ENCODE measurements at regions not wholly inside any gene's neighbourhood (a gene's known extent, or its start where the extent isn't known, plus 50 kb on each side); places are given as distances from the start of the nearest gene placed in this dataset.

GRCh38 chr11:115585361-115586024 lies 81.3 kb upstream of the CADM1 start:
- Histone ChIP-seq H3K9me3 (ENCODE audit: control insufficient read depth in 5 of 5, low read length in 5 of 5) (peaks cover 0 to 12% (median 4%) of the 10 kb centered on the region in 5 donors), H3K4me3 (ENCODE audit: low read depth in 1 of 5, low read length in 5 of 5) (no peak overlapping the region), H3K27me3 (ENCODE audit: control insufficient read depth in 5 of 5, insufficient read depth in 4 of 5, low read length in 5 of 5) (no peaks in the 10 kb centered on the region), H3K4me1 (ENCODE audit: control insufficient read depth in 5 of 5, insufficient read depth in 5 of 5, low read length in 5 of 5) (peaks cover 3 to 13% (median 13%) of the 10 kb centered on the region in 5 donors), H3K9ac (ENCODE audit: low read length in 5 of 5) (no peak overlapping the region), H3K36me3 (ENCODE audit: control insufficient read depth in 5 of 5, insufficient read depth in 5 of 5, low read length in 5 of 5) (no peaks in the 10 kb centered on the region), H3K27ac (ENCODE audit: low read depth, low read length) (no peak overlapping the region)

GRCh38 chr11:115581871-115582639 lies 77.8 kb upstream of the CADM1 start:
- Histone ChIP-seq H3K4me1 (ENCODE audit: control insufficient read depth in 5 of 5, insufficient read depth in 5 of 5, low read length in 5 of 5) (peaks cover 3 to 13% (median 13%) of the 10 kb centered on the region in 5 donors), H3K9me3 (ENCODE audit: control insufficient read depth in 5 of 5, low read length in 5 of 5) (no peaks in the 10 kb centered on the region), H3K4me3 (ENCODE audit: low read depth in 1 of 5, low read length in 5 of 5) (no peak overlapping the region), H3K27ac (ENCODE audit: low read depth, low read length) (no peak overlapping the region), H3K9ac (ENCODE audit: low read length in 5 of 5) (no peak overlapping the region), H3K36me3 (ENCODE audit: control insufficient read depth in 5 of 5, insufficient read depth in 5 of 5, low read length in 5 of 5) (no peaks in the 10 kb centered on the region), H3K27me3 (ENCODE audit: control insufficient read depth in 5 of 5, insufficient read depth in 4 of 5, low read length in 5 of 5) (no peaks in the 10 kb centered on the region)

- no peaks in the 10 kb centered on the region for H3K27me3 ChIP-seq (ENCODE audit: control insufficient read depth in 5 of 5, insufficient read depth in 4 of 5, low read length in 5 of 5)
- H3K4me1 ChIP-seq (ENCODE audit: control insufficient read depth in 5 of 5, insufficient read depth in 5 of 5, low read length in 5 of 5), result peaks cover 3 to 13% (median 13%) of the 10 kb centered on the region in 5 donors
- no peak overlapping the region for H3K27ac ChIP-seq (ENCODE audit: low read depth, low read length)
- H3K36me3 ChIP-seq (ENCODE audit: control insufficient read depth in 5 of 5, insufficient read depth in 5 of 5, low read length in 5 of 5), result no peaks in the 10 kb centered on the region
- no peak overlapping the region for H3K9ac ChIP-seq (ENCODE audit: low read length in 5 of 5)
- no peaks in the 10 kb centered on the region for H3K9me3 ChIP-seq (ENCODE audit: control insufficient read depth in 5 of 5, low read length in 5 of 5)
- H3K4me3 ChIP-seq (ENCODE audit: low read depth in 1 of 5, low read length in 5 of 5), result no peak overlapping the region
Measured at GRCh38 chr11:115580927-115581680, 76.9 kb upstream of the CADM1 start.

- Histone ChIP-seq H3K9me3 (ENCODE audit: control insufficient read depth in 5 of 5, low read length in 5 of 5) (no peaks in the 10 kb centered on the region), H3K36me3 (ENCODE audit: control insufficient read depth in 5 of 5, insufficient read depth in 5 of 5, low read length in 5 of 5) (no peaks in the 10 kb centered on the region), H3K27me3 (ENCODE audit: control insufficient read depth in 5 of 5, insufficient read depth in 4 of 5, low read length in 5 of 5) (no peaks in the 10 kb centered on the region), H3K4me1 (ENCODE audit: control insufficient read depth in 5 of 5, insufficient read depth in 5 of 5, low read length in 5 of 5) (peaks cover 3 to 13% (median 13%) of the 10 kb centered on the region in 5 donors), H3K4me3 (ENCODE audit: low read depth in 1 of 5, low read length in 5 of 5) (no peak overlapping the region), H3K27ac (ENCODE audit: low read depth, low read length) (no peak overlapping the region), H3K9ac (ENCODE audit: low read length in 5 of 5) (no peak overlapping the region)
Measured at GRCh38 chr11:115580416-115580815, 76.2 kb upstream of the CADM1 start.

- Histone ChIP-seq H3K4me1 (ENCODE audit: control insufficient read depth in 5 of 5, insufficient read depth in 5 of 5, low read length in 5 of 5) (peaks cover 3 to 13% (median 13%) of the 10 kb centered on the region in 5 donors), H3K36me3 (ENCODE audit: control insufficient read depth in 5 of 5, insufficient read depth in 5 of 5, low read length in 5 of 5) (no peaks in the 10 kb centered on the region), H3K27me3 (ENCODE audit: control insufficient read depth in 5 of 5, insufficient read depth in 4 of 5, low read length in 5 of 5) (no peaks in the 10 kb centered on the region), H3K9me3 (ENCODE audit: control insufficient read depth in 5 of 5, low read length in 5 of 5) (no peaks in the 10 kb centered on the region), H3K27ac (ENCODE audit: low read depth, low read length) (no peak overlapping the region), H3K4me3 (ENCODE audit: low read depth in 1 of 5, low read length in 5 of 5) (no peak overlapping the region), H3K9ac (ENCODE audit: low read length in 5 of 5) (no peak overlapping the region)
Measured at GRCh38 chr11:115579181-115579825, 75.1 kb upstream of the CADM1 start.

- no peak overlapping the region for H3K4me3 ChIP-seq (ENCODE audit: low read depth in 1 of 5, low read length in 5 of 5)
- H3K9ac ChIP-seq (ENCODE audit: low read length in 5 of 5), result no peak overlapping the region
- peaks cover 3 to 13% (median 13%) of the 10 kb centered on the region in 5 donors for H3K4me1 ChIP-seq (ENCODE audit: control insufficient read depth in 5 of 5, insufficient read depth in 5 of 5, low read length in 5 of 5)
- no peaks in the 10 kb centered on the region for H3K9me3 ChIP-seq (ENCODE audit: control insufficient read depth in 5 of 5, low read length in 5 of 5)
- H3K27me3 ChIP-seq (ENCODE audit: control insufficient read depth in 5 of 5, insufficient read depth in 4 of 5, low read length in 5 of 5), result no peaks in the 10 kb centered on the region
- no peaks in the 10 kb centered on the region for H3K36me3 ChIP-seq (ENCODE audit: control insufficient read depth in 5 of 5, insufficient read depth in 5 of 5, low read length in 5 of 5)
- no peak overlapping the region for H3K27ac ChIP-seq (ENCODE audit: low read depth, low read length)
Measured at GRCh38 chr11:115578275-115578674, 74.1 kb upstream of the CADM1 start.

- Histone ChIP-seq H3K27ac (ENCODE audit: low read depth, low read length) (no peak overlapping the region), H3K4me3 (ENCODE audit: low read depth in 1 of 5, low read length in 5 of 5) (no peak overlapping the region), H3K9ac (ENCODE audit: low read length in 5 of 5) (no peak overlapping the region), H3K9me3 (ENCODE audit: control insufficient read depth in 5 of 5, low read length in 5 of 5) (no peaks in the 10 kb centered on the region), H3K4me1 (ENCODE audit: control insufficient read depth in 5 of 5, insufficient read depth in 5 of 5, low read length in 5 of 5) (peaks cover 3 to 13% (median 13%) of the 10 kb centered on the region in 5 donors), H3K36me3 (ENCODE audit: control insufficient read depth in 5 of 5, insufficient read depth in 5 of 5, low read length in 5 of 5) (no peaks in the 10 kb centered on the region), H3K27me3 (ENCODE audit: control insufficient read depth in 5 of 5, insufficient read depth in 4 of 5, low read length in 5 of 5) (no peaks in the 10 kb centered on the region)
Measured at GRCh38 chr11:115577701-115578100, 73.5 kb upstream of the CADM1 start.

- no peaks in the 10 kb centered on the region for H3K9me3 ChIP-seq (ENCODE audit: control insufficient read depth in 5 of 5, low read length in 5 of 5)
- H3K4me1 ChIP-seq (ENCODE audit: control insufficient read depth in 5 of 5, insufficient read depth in 5 of 5, low read length in 5 of 5), result peaks cover under 1 to 9% (median 8%) of the 10 kb centered on the region in 5 donors
- H3K27me3 ChIP-seq (ENCODE audit: control insufficient read depth in 5 of 5, insufficient read depth in 4 of 5, low read length in 5 of 5), result no peaks in the 10 kb centered on the region
- no peak overlapping the region for H3K9ac ChIP-seq (ENCODE audit: low read length in 5 of 5)
- no peak overlapping the region for H3K27ac ChIP-seq (ENCODE audit: low read depth, low read length)
- no peaks in the 10 kb centered on the region for H3K36me3 ChIP-seq (ENCODE audit: control insufficient read depth in 5 of 5, insufficient read depth in 5 of 5, low read length in 5 of 5)
- no peak overlapping the region for H3K4me3 ChIP-seq (ENCODE audit: low read depth in 1 of 5, low read length in 5 of 5)
Measured at GRCh38 chr11:115576606-115577380, 72.6 kb upstream of the CADM1 start.

- Histone ChIP-seq H3K27ac (ENCODE audit: low read depth, low read length) (no peak overlapping the region), H3K4me1 (ENCODE audit: control insufficient read depth in 5 of 5, insufficient read depth in 5 of 5, low read length in 5 of 5) (no peaks in the 10 kb centered on the region), H3K27me3 (ENCODE audit: control insufficient read depth in 5 of 5, insufficient read depth in 4 of 5, low read length in 5 of 5) (peaks cover 0 to 2% (median 0%) of the 10 kb centered on the region in 5 donors), H3K9me3 (ENCODE audit: control insufficient read depth in 5 of 5, low read length in 5 of 5) (no peaks in the 10 kb centered on the region), H3K36me3 (ENCODE audit: control insufficient read depth in 5 of 5, insufficient read depth in 5 of 5, low read length in 5 of 5) (no peaks in the 10 kb centered on the region), H3K9ac (ENCODE audit: low read length in 5 of 5) (no peak overlapping the region), H3K4me3 (ENCODE audit: low read depth in 1 of 5, low read length in 5 of 5) (no peak overlapping the region)
Measured at GRCh38 chr11:115572551-115572950, 68.3 kb upstream of the CADM1 start.
